Coronary artery (tissue), 2 donors: ENCODE measurements at regions not wholly inside any gene's neighbourhood (a gene's known extent, or its start where the extent isn't known, plus 50 kb on each side); places are given as distances from the start of the nearest gene placed in this dataset.
A peak's percentile ranks its signal among the peaks of the same experiment; 100 is the strongest.

Experiments
- DNase-seq: peaks from one replicate; pipeline ENCODE4 v3.0.0-alpha.2; 2017; ENCODE audit warnings: low spot score
- H3K27ac ChIP-seq, 2 donors: fragments of 200-600 bp; sonication (generic); one replicate each; pipeline ENCODE4 v1.5.1; 2016 to 2019
- H3K4me3 ChIP-seq: fragments of 200-600 bp; sonication (generic); 2 replicates; pipeline ENCODE4 v1.5.1; 2016; ENCODE audit warnings: mild to moderate bottlenecking, moderate library complexity
- CTCF ChIP-seq: fragments of 200-600 bp; sonication (generic); IDR thresholded peaks from one replicate; pipeline ENCODE4 v1.5.1; 2019; ENCODE audit warnings: antibody characterized with exemption

- no peak for TF ChIP-seq CTCF
- H3K27ac ChIP-seq = no peak overlapping the region
- H3K4me3 ChIP-seq = no peak overlapping the region
- no peak for DNase-seq
These were observed 79.8 kb upstream of the TUNAR start for GRCh38 chr14:95796788-95797187.

GRCh38 chr14:95787941-95788340 lies 74.0 kb upstream of the TCL1A start:
- H3K4me3 ChIP-seq = no peak overlapping the region
- TF ChIP-seq CTCF = no peak
- no peak for DNase-seq
- H3K27ac ChIP-seq = no peak overlapping the region

GRCh38 chr14:95786566-95786965 lies 72.6 kb upstream of the TCL1A start:
- no peak for TF ChIP-seq CTCF
- Histone ChIP-seq H3K4me3 (no peak overlapping the region), H3K27ac (no peak overlapping the region)
- DNase-seq = no peak

DNA sequence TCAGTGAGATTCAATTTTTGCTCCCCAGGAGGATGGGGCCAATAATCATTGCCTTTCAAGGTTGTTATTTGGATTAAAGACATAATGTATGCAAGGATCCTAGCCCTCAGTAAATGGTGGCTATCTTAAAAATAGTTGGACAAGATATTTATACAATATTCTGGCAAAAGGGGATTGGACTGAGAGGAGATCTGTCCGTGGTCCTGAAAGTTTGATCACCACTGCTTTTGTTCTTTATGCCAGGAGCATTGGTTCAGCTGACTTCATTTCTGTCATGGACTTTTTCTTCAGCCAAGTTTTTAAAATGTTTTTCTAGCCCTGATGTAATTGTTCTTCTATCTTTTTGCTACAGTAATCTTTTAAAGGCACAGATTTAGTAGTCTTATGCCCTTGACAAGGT lies 70.2 kb upstream of the TCL1A start:
- Histone ChIP-seq H3K4me3 (no peak overlapping the region), H3K27ac (no peak overlapping the region)
- no peak for TF ChIP-seq CTCF
- no peak for DNase-seq

DNA sequence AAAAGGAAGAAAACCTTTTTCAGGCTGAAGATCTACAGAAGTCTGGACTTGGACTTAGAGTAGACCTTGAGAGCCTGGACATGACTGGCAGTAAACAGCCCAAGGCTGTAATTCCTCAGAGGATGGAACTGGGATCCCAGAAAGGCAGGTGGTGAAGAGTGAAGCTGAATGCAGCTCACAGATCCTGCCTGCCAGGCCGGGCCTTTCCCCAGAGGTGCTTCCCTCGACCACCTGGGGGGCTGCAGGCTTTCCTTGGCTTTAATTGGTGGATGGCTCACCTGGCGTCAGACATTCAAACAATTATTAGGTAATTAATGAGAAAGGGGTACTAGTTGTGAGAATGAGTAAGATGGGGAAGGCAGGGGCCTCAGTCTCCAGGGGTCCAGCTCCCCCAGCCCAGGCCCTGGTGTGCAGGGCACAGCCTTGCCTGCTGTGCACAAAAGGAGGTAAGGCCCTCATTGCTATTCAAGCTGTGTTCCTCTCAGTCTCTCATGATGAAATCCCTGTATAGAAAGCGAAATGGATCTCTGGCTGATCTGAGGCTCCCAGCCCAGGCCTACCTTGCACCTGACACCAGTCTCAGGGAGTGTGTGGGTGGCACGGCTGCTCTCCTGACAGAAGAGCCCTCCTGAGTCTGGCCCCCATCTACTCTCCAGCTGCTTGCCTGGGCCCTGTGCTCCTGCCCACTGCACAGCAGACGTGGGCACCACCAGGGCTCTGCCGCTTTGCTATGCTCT lies 63.0 kb upstream of the TCL1A start:
- no peak for TF ChIP-seq CTCF
- no peak for DNase-seq
- Histone ChIP-seq H3K4me3 (no peak overlapping the region), H3K27ac (no peak overlapping the region)

DNA sequence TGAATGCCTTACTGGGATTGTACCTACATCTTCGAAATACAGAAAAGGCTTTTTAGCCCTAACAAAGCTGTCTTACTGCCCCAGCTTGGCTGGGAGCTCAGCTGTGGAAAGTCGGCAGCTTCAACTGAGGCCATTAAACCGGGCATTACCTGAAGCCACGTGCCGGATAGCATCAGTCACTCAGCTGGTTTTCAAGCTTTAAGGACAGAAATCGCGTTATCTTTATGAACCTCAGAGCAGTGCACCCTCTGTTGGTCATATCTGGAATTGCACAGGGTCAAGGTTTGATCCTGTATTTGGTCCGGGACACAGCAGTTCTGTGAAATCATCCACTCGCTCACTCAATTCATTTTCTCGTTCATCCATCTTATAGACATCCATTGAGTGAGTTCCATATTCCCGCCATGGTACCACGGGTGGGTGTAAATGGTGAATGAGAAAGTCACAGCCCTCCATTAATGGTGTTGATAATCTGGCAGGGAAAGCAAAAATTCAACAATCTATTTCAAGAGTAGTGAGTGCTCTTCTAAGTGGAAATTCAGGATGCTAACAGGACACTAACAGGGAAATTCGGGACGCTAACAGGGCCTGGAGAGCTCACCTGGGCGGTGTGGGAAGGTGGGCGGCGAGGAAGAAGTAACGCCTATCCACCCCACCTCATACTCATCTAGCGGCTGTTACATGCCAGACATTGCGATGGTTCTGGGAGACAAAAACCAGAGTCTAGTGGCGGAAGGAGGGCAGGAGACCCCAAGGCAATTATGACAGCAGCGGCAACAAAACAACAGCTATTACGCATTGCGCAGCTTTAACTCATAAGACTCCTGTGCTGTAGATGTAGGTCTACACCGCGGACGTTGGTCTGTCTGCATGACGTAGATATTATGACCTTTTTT lies 60.6 kb upstream of the TCL1A start:
- no peak overlapping the region for H3K27ac ChIP-seq
- DNase-seq = no peak
- peak; percentile 67 for TF ChIP-seq CTCF
- no peak overlapping the region for H3K4me3 ChIP-seq
